Mesothelial cell of epicardium (in vitro differentiated cells): ENCODE measurements at regions not wholly inside any gene's neighbourhood (a gene's known extent, or its start where the extent isn't known, plus 50 kb on each side); places are given as distances from the start of the nearest gene placed in this dataset.

Source experiments
- DNase-seq, 2 experiments: peaks; one replicate each; pipeline ENCODE4 v3.0.0; 2021; ENCODE audit warnings: low spot score in 2 of 2; ENCODE audit not compliant: unreplicated experiment in 2 of 2
- H3K27ac Mint-ChIP-seq: 2 replicates; pipeline ENCODE4 v1.8.0; 2021; ENCODE audit warnings: mixed read lengths
- H3K27me3 Mint-ChIP-seq: 2 replicates; pipeline ENCODE4 v1.8.0; 2021; ENCODE audit warnings: low read depth, mixed read lengths
- H3K36me3 Mint-ChIP-seq: 2 replicates; pipeline ENCODE4 v1.8.0; 2021; ENCODE audit warnings: mixed read lengths
- H3K4me1 Mint-ChIP-seq: 2 replicates; pipeline ENCODE4 v1.8.0; 2021; ENCODE audit warnings: mixed read lengths
- H3K4me3 Mint-ChIP-seq: 2 replicates; pipeline ENCODE4 v1.8.0; 2021; ENCODE audit warnings: mild to moderate bottlenecking, moderate library complexity, mixed read lengths
- H3K9me3 Mint-ChIP-seq: 2 replicates; pipeline ENCODE4 v1.8.0; 2021; ENCODE audit warnings: mixed read lengths
- TF ChIP-seq, protein P1 (sequence below): fragments of 200-600 bp; sonication (generic); IDR thresholded peaks from one replicate; pipeline ENCODE4 v1.5.0; 2021; ENCODE audit warnings: antibody characterized with exemption; ENCODE audit not compliant: unreplicated experiment

DNA sequence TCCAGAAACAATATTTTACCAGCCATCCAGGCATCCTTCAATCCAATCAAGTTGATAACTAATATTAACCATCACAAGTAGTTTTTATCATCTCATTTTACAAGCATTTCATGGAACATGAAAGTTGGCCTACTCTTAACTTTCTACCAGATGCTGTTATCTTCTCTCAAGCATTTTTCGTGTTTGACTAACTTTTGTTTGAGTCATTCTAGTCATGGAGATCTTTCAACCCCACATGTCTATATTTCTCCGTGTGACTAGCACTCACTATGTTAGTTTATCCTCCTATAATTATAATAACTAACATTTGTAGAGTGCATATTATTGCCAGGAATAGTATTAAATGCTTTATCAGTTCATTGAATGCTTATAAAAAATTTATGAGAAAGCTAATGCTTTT lies 307.0 kb upstream of the CWC22 start:
- H3K4me1 Mint-ChIP-seq, result no peaks in the 10 kb centered on the region
- TF ChIP-seq, protein P1, sequence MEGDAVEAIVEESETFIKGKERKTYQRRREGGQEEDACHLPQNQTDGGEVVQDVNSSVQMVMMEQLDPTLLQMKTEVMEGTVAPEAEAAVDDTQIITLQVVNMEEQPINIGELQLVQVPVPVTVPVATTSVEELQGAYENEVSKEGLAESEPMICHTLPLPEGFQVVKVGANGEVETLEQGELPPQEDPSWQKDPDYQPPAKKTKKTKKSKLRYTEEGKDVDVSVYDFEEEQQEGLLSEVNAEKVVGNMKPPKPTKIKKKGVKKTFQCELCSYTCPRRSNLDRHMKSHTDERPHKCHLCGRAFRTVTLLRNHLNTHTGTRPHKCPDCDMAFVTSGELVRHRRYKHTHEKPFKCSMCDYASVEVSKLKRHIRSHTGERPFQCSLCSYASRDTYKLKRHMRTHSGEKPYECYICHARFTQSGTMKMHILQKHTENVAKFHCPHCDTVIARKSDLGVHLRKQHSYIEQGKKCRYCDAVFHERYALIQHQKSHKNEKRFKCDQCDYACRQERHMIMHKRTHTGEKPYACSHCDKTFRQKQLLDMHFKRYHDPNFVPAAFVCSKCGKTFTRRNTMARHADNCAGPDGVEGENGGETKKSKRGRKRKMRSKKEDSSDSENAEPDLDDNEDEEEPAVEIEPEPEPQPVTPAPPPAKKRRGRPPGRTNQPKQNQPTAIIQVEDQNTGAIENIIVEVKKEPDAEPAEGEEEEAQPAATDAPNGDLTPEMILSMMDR, result no peak
- H3K9me3 Mint-ChIP-seq, result peaks cover 35% of the 10 kb centered on the region
- no peak for DNase-seq
- no peaks in the 10 kb centered on the region for H3K27me3 Mint-ChIP-seq
- no peak overlapping the region for H3K27ac Mint-ChIP-seq
- H3K4me3 Mint-ChIP-seq, result no peak overlapping the region
- no peaks in the 10 kb centered on the region for H3K36me3 Mint-ChIP-seq

DNA sequence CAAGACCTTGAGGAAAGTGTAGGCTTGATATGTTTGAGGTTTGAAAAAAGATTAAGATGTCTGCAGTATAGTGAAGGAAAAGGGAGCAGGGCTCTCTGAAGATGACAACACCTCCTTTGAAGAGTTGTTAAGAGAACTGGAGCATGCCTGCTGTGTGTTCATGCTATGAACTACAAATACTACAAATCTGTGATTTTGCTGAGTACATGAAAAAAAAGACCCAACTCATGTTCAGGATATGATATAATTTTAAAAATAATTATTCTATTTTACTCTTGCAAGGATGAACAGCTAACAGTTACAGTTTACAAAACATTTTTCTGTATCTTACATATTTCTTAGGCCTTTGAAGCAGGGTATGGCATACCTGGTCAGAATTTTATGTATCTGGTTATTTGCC lies 305.4 kb upstream of the CWC22 start:
- no peaks in the 10 kb centered on the region for H3K27me3 Mint-ChIP-seq
- no peaks in the 10 kb centered on the region for H3K4me1 Mint-ChIP-seq
- no peak for DNase-seq
- peaks cover 20% of the 10 kb centered on the region for H3K9me3 Mint-ChIP-seq
- H3K4me3 Mint-ChIP-seq, result no peak overlapping the region
- TF ChIP-seq, protein P1, result no peak
- H3K36me3 Mint-ChIP-seq, result no peaks in the 10 kb centered on the region
- no peak overlapping the region for H3K27ac Mint-ChIP-seq

DNA sequence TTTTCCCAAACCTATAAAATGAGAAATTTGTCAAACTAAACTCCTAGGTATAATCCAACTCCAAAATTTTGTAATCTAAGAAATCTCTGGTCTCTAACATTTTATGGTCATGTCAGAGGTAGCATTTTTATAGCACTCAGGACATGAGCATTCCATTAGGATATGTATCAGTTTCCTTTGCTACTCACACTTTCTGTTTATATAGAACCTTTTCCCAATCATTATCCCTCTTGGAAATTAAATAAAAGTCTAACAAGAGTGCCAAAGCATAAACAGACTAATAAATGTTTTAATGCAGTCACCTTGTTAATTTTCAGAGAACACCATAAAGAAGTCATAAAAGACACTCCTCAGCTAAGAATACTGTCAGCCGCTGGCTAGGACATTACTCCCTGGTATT lies 300.0 kb upstream of the CWC22 start:
- no peak overlapping the region for H3K27ac Mint-ChIP-seq
- H3K9me3 Mint-ChIP-seq, result no peaks in the 10 kb centered on the region
- H3K4me3 Mint-ChIP-seq, result no peak overlapping the region
- H3K27me3 Mint-ChIP-seq, result no peaks in the 10 kb centered on the region
- no peak for DNase-seq
- H3K4me1 Mint-ChIP-seq, result no peaks in the 10 kb centered on the region
- no peaks in the 10 kb centered on the region for H3K36me3 Mint-ChIP-seq
- TF ChIP-seq, protein P1, result no peak

DNA sequence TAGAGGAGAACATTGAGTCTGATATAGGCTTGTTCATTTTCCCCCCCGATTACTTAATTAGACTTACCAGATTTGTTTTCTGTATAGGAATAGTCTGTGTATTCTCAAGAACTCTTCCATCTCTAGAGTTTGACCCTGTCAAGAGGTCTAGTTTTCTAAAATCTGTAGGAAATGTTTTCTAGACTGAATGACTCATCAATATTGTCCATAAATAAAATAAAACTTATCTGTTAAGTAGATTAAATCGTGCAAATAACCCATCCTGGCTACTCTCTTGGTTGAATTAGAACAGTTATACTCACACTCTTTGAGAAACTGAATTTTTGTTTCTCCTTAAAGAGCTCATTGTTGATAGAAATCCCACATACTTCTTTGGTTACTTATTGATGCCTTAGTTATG lies 299.2 kb upstream of the CWC22 start:
- TF ChIP-seq, protein P1, result no peak
- H3K4me3 Mint-ChIP-seq, result no peak overlapping the region
- no peak for DNase-seq
- no peak overlapping the region for H3K27ac Mint-ChIP-seq
- H3K4me1 Mint-ChIP-seq, result no peaks in the 10 kb centered on the region
- H3K9me3 Mint-ChIP-seq, result peaks cover 4% of the 10 kb centered on the region
- H3K36me3 Mint-ChIP-seq, result no peaks in the 10 kb centered on the region
- H3K27me3 Mint-ChIP-seq, result no peaks in the 10 kb centered on the region

DNA sequence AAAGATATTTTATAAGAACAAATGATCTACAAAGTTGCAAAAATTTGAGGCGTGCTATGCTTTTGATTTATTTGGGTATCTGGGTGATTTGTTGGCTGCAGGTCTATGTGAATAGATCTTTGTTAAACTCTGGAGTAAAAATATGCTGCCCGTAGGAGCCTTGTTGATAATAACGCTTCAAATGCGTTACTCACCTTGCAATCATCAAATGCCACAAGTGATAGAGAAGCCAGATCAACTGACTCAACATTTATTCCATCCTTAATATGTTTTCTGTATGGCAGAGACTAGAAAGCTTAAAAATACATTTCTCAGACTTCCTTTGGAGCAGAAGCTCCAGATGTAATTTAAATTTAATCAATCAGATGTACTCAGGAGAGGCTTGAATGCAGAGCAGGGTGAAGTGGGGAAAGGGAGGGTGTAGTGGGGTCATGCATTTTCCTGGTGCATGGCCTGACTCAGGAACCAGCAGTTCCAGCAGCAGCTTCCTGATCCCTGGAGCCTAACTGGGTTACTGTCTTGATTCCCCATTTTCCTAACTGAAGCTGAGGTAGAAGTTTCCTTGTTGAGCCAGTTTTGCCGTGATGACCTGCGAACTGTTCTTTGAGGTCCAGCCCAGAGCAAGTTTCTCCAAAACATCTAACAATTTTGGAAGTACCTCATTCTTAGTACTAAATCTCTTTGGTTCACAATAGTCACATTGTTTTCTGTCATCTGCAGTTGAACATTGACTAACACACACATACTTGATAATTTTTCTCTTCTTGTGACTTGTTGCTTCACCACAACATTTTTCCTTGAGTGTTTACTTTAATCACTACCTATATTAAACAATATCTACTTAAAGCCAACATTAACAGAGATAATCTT lies 284.7 kb upstream of the CWC22 start:
- H3K27me3 Mint-ChIP-seq, result no peaks in the 10 kb centered on the region
- no peaks in the 10 kb centered on the region for H3K36me3 Mint-ChIP-seq
- peaks cover 9% of the 10 kb centered on the region for H3K9me3 Mint-ChIP-seq
- DNase-seq, result no peak
- no peaks in the 10 kb centered on the region for H3K4me1 Mint-ChIP-seq
- H3K4me3 Mint-ChIP-seq, result no peak overlapping the region
- no peak overlapping the region for H3K27ac Mint-ChIP-seq
- TF ChIP-seq, protein P1, result no peak
